IPS DF 6.9 (cell line): ENCODE measurements at regions not wholly inside any gene's neighbourhood (a gene's known extent, or its start where the extent isn't known, plus 50 kb on each side); places are given as distances from the start of the nearest gene placed in this dataset.

Experiments used
- DNase-seq: peaks from one replicate; pipeline ENCODE4 v3.0.0-alpha.2; 2013; ENCODE audit warnings: low read depth, low spot score
- H3K27ac ChIP-seq: one replicate; pipeline ENCODE4 v1.5.1; 2013; ENCODE audit warnings: low read length, control low read depth
- H3K27me3 ChIP-seq: 2 replicates; pipeline ENCODE4 v1.6.1; 2013; ENCODE audit warnings: mild to moderate bottlenecking, low read length; ENCODE audit not compliant: control insufficient read depth, insufficient read depth
- H3K36me3 ChIP-seq: 2 replicates; pipeline ENCODE4 v1.6.1; 2013; ENCODE audit warnings: low read length; ENCODE audit not compliant: control insufficient read depth, insufficient read depth
- H3K4me1 ChIP-seq: 2 replicates; pipeline ENCODE4 v1.6.1; 2013; ENCODE audit warnings: low read length; ENCODE audit not compliant: control insufficient read depth, insufficient read depth
- H3K4me3 ChIP-seq: 2 replicates; pipeline ENCODE4 v1.5.1; 2013; ENCODE audit warnings: mild to moderate bottlenecking, low read length
- H3K9me3 ChIP-seq: 2 replicates; pipeline ENCODE4 v1.6.1; 2013; ENCODE audit warnings: low read length, inconsistent platforms; ENCODE audit not compliant: control insufficient read depth, insufficient read depth
- WGBS: extraction: QIAGEN DNeasy Blood & Tissue Kit; methylation state at CpG from one replicate; pipeline ENCODE4 v1.1.7; 2013; ENCODE audit warnings: mixed read lengths, missing lambda C conversion rate; ENCODE audit not compliant: insufficient read length, insufficient coverage; 5-methylcytosine and 5-hydroxymethylcytosine counted together

DNA sequence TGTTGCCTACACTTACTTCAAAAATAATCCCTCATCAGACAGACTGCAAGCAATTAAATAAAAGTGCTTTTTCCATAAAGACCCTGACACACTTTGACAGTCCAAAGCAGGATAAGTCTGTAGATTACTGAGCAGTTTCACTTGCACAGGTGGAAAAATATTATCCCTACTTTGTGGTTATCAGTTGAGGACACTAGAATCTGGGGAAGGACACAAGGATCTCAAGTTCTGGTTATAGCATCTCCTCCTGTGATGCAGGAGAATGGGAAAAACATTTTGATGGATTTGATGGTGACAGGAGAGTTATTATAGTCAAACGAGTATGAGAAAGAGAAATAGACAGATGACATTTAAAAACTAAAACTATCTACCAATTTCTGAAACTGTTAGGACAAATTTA is 122.9 kb upstream of the PCDH9 start:
- no peak for DNase-seq
- Histone ChIP-seq H3K36me3 (no peaks in the 10 kb centered on the region), H3K4me3 (no peak overlapping the region), H3K27ac (no peak overlapping the region), H3K27me3 (no peaks in the 10 kb centered on the region), H3K4me1 (no peaks in the 10 kb centered on the region), H3K9me3 (no peaks in the 10 kb centered on the region)
- WGBS = no CpG with 5 or more reads among the region's 1 CpG

DNA sequence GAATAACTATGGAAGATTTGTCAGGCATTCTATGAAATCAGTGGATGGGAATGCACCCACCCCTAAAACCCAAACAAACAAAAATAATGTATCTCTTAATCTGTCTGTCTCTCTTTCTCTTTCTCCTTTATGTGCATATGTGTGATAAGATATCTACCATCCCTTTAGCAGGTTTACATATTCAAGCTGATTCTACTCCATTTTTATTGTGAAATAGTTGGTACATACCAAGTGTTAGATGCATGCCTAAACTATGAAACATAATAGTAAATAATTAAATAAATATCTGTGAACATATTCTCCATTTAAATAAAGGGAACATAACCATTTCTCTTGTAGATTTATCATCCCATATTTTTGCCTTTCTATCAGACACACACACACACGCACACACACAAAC is 121.8 kb upstream of the PCDH9 start:
- DNase-seq = no peak
- H3K27ac ChIP-seq = no peak overlapping the region
- no peaks in the 10 kb centered on the region for H3K4me1 ChIP-seq
- WGBS = no CpG with 5 or more reads among the region's 1 CpG
- H3K9me3 ChIP-seq = no peaks in the 10 kb centered on the region
- H3K4me3 ChIP-seq = no peak overlapping the region
- no peaks in the 10 kb centered on the region for H3K27me3 ChIP-seq
- no peaks in the 10 kb centered on the region for H3K36me3 ChIP-seq

DNA sequence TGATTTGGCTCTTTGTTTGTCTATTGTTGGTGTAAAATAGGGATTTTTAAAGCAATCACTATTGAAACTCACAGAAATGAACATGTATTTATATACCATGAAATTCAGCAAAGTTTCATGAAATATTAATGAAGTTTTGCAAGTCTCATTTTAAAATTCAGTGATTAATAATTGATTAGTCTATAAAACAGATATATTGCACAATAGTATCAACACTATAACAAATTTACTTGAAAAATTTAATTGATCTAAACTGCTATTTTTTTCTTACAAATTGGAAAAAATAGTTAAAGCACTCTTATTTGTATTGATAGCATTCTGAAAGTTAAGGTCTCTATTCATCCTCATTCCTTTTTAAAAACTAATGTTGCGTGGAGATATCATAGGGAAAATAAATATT is 121.0 kb upstream of the PCDH9 start:
- Histone ChIP-seq H3K4me3 (no peak overlapping the region), H3K4me1 (no peaks in the 10 kb centered on the region), H3K9me3 (no peaks in the 10 kb centered on the region), H3K27me3 (no peaks in the 10 kb centered on the region), H3K36me3 (no peaks in the 10 kb centered on the region), H3K27ac (no peak overlapping the region)
- no peak for DNase-seq
- no CpG with 5 or more reads among the region's 1 CpG for WGBS

DNA sequence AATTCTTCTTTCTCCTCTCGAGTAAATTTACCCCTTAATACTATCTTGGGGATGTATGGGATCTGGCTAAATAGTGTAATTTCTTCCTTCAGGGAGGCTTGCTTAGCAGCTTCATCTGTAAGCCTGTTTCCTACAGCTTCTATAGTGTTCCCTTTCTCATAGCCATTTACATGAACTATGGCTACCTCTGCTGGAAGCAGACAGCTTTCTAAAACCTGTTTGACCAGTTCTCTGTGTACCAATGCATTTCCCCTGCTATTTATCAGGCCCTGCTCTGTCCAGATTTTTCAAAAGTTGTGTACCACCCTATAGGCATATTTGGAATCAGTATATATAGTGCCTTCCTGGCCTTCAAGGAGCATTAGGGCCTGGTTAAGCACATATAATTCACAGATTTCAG is 113.6 kb upstream of the PCDH9 start:
- Histone ChIP-seq H3K36me3 (no peaks in the 10 kb centered on the region), H3K4me1 (no peaks in the 10 kb centered on the region), H3K9me3 (no peaks in the 10 kb centered on the region), H3K27me3 (no peaks in the 10 kb centered on the region), H3K4me3 (no peak overlapping the region), H3K27ac (no peak overlapping the region)
- no CpG with 5 or more reads among the region's 1 CpG for WGBS
- DNase-seq = no peak

DNA sequence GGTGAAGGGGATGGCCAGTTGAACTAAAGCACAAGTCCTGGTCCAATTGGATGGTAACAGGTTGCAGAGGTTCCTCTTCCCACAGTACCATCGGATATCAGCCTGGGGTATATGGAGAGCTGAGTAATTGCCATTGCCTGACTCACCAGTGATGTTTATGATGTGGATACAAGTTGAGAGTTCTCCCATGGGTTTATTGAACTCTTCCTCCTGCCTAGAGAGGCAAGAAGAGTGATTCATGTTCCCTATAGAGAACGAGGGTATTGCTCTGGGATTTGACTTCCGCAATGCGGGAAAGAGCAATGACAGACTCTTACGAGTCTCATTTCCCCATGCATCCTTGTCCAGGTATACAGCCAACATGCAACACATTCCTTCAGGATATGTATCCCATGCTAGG is 111.3 kb upstream of the PCDH9 start:
- Histone ChIP-seq H3K4me1 (no peaks in the 10 kb centered on the region), H3K27me3 (no peaks in the 10 kb centered on the region), H3K36me3 (no peaks in the 10 kb centered on the region), H3K27ac (no peak overlapping the region), H3K4me3 (no peak overlapping the region), H3K9me3 (no peaks in the 10 kb centered on the region)
- no CpG with 5 or more reads among the region's 5 CpGs for WGBS
- no peak for DNase-seq

DNA sequence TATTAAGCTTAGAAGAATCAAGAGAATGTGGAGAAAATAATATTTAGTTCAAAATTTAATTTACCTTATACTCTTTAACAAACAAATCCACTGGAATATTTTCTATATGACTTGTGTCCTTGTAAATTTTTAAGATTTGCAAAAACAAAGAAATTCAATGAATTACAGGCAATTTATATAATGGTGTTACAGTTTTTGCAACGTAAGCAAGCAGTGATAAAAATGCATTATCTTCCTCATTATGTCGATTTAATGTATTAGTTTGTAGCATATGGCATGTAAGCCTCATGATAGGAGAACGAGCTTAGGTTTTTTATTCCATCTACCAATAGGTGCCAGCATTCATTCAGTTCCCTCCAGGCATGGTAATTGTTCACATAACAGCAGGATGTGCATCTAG is 100.0 kb upstream of the PCDH9 start:
- Histone ChIP-seq H3K36me3 (no peaks in the 10 kb centered on the region), H3K27ac (no peak overlapping the region), H3K4me1 (no peaks in the 10 kb centered on the region), H3K9me3 (no peaks in the 10 kb centered on the region), H3K4me3 (no peak overlapping the region), H3K27me3 (no peaks in the 10 kb centered on the region)
- no CpG with 5 or more reads among the region's 3 CpGs for WGBS
- DNase-seq = no peak

DNA sequence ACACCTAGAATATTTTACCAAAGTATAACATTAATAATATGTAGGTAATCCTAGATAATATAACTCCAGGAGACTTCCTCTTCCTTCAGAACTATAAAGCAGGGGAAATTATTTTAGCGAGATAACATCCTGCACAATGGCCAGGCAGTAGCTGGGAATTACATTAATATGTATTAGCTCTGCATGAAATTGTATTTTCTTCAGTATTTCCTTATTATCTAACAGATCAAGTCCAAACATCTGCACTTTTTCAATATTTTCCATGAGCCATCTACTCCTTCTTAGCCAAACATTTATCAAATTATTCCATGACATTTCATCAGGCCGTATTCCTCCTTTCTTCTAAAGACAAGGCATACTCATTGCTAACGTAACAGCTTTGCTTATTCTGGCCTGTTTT is 98.8 kb upstream of the PCDH9 start:
- Histone ChIP-seq H3K4me1 (no peaks in the 10 kb centered on the region), H3K4me3 (no peak overlapping the region), H3K9me3 (no peaks in the 10 kb centered on the region), H3K27me3 (no peaks in the 10 kb centered on the region), H3K36me3 (no peaks in the 10 kb centered on the region), H3K27ac (no peak overlapping the region)
- DNase-seq = no peak
- no CpG with 5 or more reads among the region's 3 CpGs for WGBS

DNA sequence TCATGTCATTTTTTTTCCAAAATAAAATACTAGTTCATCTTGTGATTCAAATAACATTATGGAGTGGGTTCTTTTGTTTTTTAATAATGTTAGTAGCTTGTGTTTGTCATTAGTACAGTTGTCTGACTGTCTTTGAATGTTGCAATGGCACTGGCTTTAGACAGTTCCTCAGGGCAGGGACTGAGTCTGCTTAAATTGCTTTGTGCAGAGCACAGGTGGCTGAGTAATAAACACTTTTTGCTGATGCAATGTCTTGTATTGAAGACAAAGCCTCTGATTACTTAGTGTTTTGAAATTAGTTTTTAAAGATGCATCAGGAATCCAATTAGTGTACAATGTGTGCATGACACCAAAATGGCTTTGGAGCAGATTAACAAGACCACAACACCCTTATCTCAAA is 88.7 kb upstream of the PCDH9 start:
- Histone ChIP-seq H3K4me1 (no peaks in the 10 kb centered on the region), H3K9me3 (no peaks in the 10 kb centered on the region), H3K4me3 (no peak overlapping the region), H3K36me3 (no peaks in the 10 kb centered on the region), H3K27me3 (no peaks in the 10 kb centered on the region), H3K27ac (no peak overlapping the region)
- no peak for DNase-seq

DNA sequence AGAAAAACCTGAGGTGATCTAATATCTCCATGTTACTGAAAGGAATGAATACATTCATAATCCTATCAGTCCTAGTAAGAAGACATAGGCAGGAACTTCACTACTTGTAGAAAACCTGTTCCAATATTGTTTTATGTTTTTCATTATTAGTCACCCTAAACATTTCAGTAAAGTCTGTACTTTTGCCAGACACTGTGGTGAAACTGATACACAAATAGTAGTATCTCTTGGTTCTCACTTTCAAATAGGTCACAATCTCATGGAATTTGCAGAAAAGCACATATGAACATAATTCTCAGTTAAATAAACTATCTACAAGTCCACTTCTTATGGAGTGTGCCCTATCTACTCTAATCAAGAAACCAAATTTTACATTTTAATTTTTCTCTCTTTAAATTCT is 88.3 kb upstream of the PCDH9 start:
- no peaks in the 10 kb centered on the region for H3K4me1 ChIP-seq
- no peak overlapping the region for H3K27ac ChIP-seq
- DNase-seq = no peak
- no peak overlapping the region for H3K4me3 ChIP-seq
- H3K36me3 ChIP-seq = no peaks in the 10 kb centered on the region
- no peaks in the 10 kb centered on the region for H3K27me3 ChIP-seq
- no peaks in the 10 kb centered on the region for H3K9me3 ChIP-seq

DNA sequence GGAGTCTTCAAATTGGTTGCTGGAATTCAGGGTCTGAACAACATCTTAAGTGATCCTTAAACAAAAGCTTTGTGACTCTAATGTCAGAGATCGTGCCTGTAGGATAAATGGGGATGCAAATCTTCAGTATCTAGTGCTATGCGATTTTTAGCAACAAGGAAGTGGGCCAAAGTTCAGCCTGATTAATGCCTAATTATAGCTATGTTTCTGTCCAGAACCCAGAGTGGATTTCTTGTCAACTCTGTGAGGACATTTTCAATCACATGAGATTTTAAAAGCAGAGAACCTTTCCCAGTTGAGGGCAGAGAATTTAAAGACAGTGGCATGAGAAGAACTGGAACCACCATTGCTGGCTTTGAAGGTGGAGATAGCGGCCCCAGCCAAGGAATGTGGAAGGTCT is 84.3 kb upstream of the PCDH9 start:
- WGBS = no CpG with 5 or more reads among the region's 3 CpGs
- Histone ChIP-seq H3K27ac (no peak overlapping the region), H3K4me1 (no peaks in the 10 kb centered on the region), H3K27me3 (no peaks in the 10 kb centered on the region), H3K4me3 (no peak overlapping the region), H3K9me3 (no peaks in the 10 kb centered on the region), H3K36me3 (no peaks in the 10 kb centered on the region)
- DNase-seq = no peak

DNA sequence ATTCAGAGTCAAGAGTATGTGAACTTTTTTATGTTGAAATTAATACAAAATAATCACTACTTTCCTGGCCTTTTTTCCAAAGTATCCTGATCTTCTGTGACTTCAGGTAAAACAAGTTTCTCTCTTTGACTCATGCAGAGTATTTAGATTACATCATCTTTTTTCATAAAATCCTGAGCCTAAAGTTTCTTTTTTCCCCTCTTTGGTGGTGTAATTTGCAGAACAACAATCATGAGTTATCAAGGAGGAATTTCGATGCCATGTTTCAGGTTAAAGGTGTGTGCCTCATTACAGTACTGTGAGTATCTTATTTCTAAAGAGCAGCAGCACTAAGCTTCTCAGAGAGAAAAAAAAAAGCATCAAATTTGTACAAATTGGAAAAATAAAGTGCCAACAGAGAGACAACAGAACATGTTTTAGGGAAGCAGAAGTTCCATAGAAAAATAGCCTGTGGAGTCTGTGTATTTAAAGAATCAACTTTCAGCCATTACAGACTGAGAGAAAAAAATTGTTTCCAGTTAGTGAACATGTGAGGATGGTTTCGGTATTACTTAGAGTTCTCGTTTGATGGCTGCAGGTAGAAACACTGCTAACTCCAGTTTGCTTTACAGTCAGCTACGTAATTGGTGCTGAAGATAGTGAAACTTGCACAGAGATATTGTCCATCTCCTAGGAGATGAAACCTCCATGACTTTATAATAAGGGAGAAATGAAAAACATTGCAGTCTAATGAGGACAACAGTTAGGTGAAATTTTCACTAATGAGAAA is 78.1 kb upstream of the PCDH9 start:
- H3K9me3 ChIP-seq = no peaks in the 10 kb centered on the region
- no peaks in the 10 kb centered on the region for H3K36me3 ChIP-seq
- no CpG with 5 or more reads among the region's 4 CpGs for WGBS
- no peak overlapping the region for H3K27ac ChIP-seq
- no peak for DNase-seq
- no peaks in the 10 kb centered on the region for H3K27me3 ChIP-seq
- H3K4me3 ChIP-seq = no peak overlapping the region
- H3K4me1 ChIP-seq = no peaks in the 10 kb centered on the region
